Gastroesophageal sphincter (tissue), 4 donors: ENCODE measurements at regions not wholly inside any gene's neighbourhood (a gene's known extent, or its start where the extent isn't known, plus 50 kb on each side); places are given as distances from the start of the nearest gene placed in this dataset.

Experiments
- ATAC-seq: fragments of 150-250 bp; one replicate; pipeline ENCODE4 v1.9.1; 2016; ENCODE audit warnings: mild to moderate bottlenecking, moderate library complexity
- H3K27ac ChIP-seq, 4 donors: fragments of 200-600 bp; sonication (generic) in 3 of 4; 1 replicate in 3 of 4; 2 replicates in 1 of 4; pipeline ENCODE4 v1.5.1; 2016 to 2019
- H3K27me3 ChIP-seq: fragments of 200-600 bp; sonication (generic); one replicate; pipeline ENCODE4 v1.5.1; 2019
- H3K36me3 ChIP-seq, 2 donors: fragments of 200-600 bp; sonication (generic); one replicate each; pipeline ENCODE4 v1.5.1; 2019; ENCODE audit warnings: control low read depth in 1 of 2
- H3K4me1 ChIP-seq, 3 donors: fragments of 200-600 bp; sonication (generic); 1 replicate in 2 of 3; 2 replicates in 1 of 3; pipeline ENCODE4 v1.5.1; 2016 to 2019; ENCODE audit warnings: control low read depth in 2 of 3
- H3K4me3 ChIP-seq, 2 donors: fragments of 200-600 bp; sonication (generic); one replicate each; pipeline ENCODE4 v1.5.1; 2019; ENCODE audit warnings: mild to moderate bottlenecking in 1 of 2, moderate library complexity in 1 of 2
- H3K9me3 ChIP-seq, 3 donors: fragments of 200-600 bp; sonication (generic); one replicate each; pipeline ENCODE4 v1.5.1; 2017 to 2019; ENCODE audit warnings: control low read depth in 2 of 3
- EP300 ChIP-seq: sonication (generic); formaldehyde crosslinking; IDR thresholded peaks from one replicate; pipeline ENCODE4 v1.6.1; 2017; ENCODE audit warnings: antibody characterized with exemption, mild to moderate bottlenecking
- POLR2A ChIP-seq, 2 donors: fragments of 450-650 bp; IDR thresholded peaks; one replicate each; pipeline ENCODE4 v1.6.1; 2017; ENCODE audit warnings: antibody characterized with exemption in 2 of 2, mild to moderate bottlenecking in 2 of 2, moderate library complexity in 1 of 2
- POLR2AphosphoS5 ChIP-seq: sonication (generic); formaldehyde crosslinking; IDR thresholded peaks from one replicate; pipeline ENCODE4 v1.6.1; 2017; ENCODE audit warnings: antibody characterized with exemption
- WGBS, 2 donors: methylation state at CpG; one replicate each; pipeline ENCODE4 v1.1.5; 2018; ENCODE audit warnings: low coverage in 1 of 2; 5-methylcytosine and 5-hydroxymethylcytosine counted together
- TF ChIP-seq, protein P1 (sequence below), 4 experiments: fragments of 200-600 bp in 2 of 4; fragments of 450-650 bp in 2 of 4; sonication (generic) in 1 of 4; IDR thresholded peaks; one replicate each; pipeline ENCODE4 v1.5.1; 2017 to 2019; ENCODE audit warnings: antibody characterized with exemption in 4 of 4, mild to moderate bottlenecking in 2 of 4, moderate library complexity in 2 of 4

DNA sequence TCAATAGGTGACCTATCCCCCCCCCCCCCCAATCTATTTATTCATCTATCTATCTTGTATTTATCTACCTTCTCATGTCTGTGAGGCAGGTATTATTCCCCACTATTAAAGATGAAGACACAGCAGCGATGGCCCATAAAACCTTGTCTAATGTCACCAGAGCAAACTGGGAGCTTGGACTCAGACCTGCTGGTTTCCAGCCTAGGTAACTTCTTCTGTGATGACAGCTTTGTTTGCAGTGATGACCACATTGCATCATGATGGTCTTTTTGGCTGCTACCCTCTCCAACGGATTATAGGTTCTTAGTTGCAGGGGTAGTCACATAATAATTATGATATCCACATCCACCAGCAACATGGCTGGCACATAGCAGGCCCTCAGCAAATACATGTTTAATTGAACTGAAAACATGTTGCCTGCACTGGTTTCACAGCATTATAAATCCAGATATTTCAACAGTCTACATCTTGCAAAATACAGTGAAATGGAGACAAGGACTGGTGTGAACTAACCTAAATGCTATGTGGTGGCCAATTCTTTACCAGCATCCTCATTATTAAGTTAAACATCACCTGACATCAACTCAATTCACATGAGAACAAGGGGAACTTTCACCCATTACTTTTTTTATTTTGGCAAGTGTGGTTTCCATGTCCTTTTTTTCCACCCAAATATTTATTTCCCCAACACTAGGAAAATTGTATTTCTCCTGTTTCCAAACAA is 712.5 kb upstream of the NRSN1 start:
- H3K36me3 ChIP-seq: no peaks in the 10 kb centered on the region
- 85 to 86% methylated on average over 2 of the region's 2 CpGs for WGBS, 2 donors
- no peak overlapping the region for H3K27ac ChIP-seq
- TF ChIP-seq POLR2A (IDR thresholded peaks at IDR 0.05) (no peak), POLR2AphosphoS5 (no peak), EP300 (no peak)
- TF ChIP-seq, protein P1, sequence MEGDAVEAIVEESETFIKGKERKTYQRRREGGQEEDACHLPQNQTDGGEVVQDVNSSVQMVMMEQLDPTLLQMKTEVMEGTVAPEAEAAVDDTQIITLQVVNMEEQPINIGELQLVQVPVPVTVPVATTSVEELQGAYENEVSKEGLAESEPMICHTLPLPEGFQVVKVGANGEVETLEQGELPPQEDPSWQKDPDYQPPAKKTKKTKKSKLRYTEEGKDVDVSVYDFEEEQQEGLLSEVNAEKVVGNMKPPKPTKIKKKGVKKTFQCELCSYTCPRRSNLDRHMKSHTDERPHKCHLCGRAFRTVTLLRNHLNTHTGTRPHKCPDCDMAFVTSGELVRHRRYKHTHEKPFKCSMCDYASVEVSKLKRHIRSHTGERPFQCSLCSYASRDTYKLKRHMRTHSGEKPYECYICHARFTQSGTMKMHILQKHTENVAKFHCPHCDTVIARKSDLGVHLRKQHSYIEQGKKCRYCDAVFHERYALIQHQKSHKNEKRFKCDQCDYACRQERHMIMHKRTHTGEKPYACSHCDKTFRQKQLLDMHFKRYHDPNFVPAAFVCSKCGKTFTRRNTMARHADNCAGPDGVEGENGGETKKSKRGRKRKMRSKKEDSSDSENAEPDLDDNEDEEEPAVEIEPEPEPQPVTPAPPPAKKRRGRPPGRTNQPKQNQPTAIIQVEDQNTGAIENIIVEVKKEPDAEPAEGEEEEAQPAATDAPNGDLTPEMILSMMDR (IDR thresholded peaks at IDR 0.05): no peak
- no peaks in the 10 kb centered on the region for H3K27me3 ChIP-seq
- no peak overlapping the region for H3K4me3 ChIP-seq
- H3K9me3 ChIP-seq: no peaks in the 10 kb centered on the region
- H3K4me1 ChIP-seq: peaks cover 2 to 11% (median 4%) of the 10 kb centered on the region in 3 donors
- no peak for ATAC-seq

DNA sequence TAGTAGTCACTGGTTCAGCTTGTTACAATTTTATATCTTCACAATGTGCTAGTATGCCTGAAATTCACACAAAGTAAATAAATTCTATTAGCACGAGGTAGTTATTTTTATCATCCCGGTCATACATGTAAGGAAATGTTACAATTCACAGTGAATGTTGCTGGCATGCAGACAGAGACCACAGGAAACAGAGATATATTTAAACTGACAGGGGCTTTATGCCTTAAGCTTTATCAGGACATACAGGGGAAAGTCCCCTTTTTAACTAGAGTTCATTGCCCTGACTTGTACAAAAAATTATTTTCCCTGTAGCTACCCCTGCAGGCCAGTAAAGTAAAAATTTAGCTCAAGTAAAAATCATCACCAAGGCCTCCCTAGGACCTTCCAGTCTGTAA is 712.0 kb upstream of the NRSN1 start:
- no peaks in the 10 kb centered on the region for H3K27me3 ChIP-seq
- 10 to 20% methylated on average over 2 of the region's 2 CpGs for WGBS, 2 donors
- TF ChIP-seq, protein P1 (IDR thresholded peaks at IDR 0.05): peak in 3 of 4 experiments; percentile 23 to 37 (median 34)
- TF ChIP-seq POLR2A (IDR thresholded peaks at IDR 0.05): no peak
- TF ChIP-seq POLR2AphosphoS5: no peak
- no peak for TF ChIP-seq EP300
- no peak overlapping the region for H3K4me3 ChIP-seq
- H3K4me1 ChIP-seq: peaks cover 2 to 11% (median 4%) of the 10 kb centered on the region in 3 donors
- no peaks in the 10 kb centered on the region for H3K9me3 ChIP-seq
- no peaks in the 10 kb centered on the region for H3K36me3 ChIP-seq
- ATAC-seq: no peak
- H3K27ac ChIP-seq: no peak overlapping the region

DNA sequence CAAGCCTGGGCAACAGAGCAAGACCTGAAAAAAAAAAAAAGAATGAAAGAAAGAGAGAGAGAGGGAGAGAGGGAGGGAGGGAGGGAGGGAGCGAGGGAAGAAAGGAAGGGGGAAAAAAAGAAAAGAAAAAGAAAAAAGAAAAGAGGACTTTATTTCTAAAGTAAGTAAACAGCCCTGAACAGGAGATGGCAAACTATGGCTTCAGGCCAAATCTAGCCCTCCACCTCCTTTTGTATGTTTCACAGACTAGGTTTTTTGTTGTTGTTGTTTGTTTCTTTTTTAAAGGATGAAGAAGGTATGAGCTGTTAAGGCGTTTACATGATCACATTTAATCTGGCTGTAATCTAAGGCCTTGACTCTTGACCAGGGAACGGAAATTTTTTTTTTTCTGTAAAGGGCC is 711.1 kb upstream of the NRSN1 start:
- Histone ChIP-seq H3K9me3 (no peaks in the 10 kb centered on the region), H3K4me1 (peaks cover 2 to 11% (median 4%) of the 10 kb centered on the region in 3 donors), H3K27me3 (no peaks in the 10 kb centered on the region), H3K27ac (no peak overlapping the region), H3K36me3 (no peaks in the 10 kb centered on the region), H3K4me3 (no peak overlapping the region)
- ATAC-seq: no peak
- TF ChIP-seq POLR2AphosphoS5 (no peak), POLR2A (IDR thresholded peaks at IDR 0.05) (no peak), EP300 (no peak)
- TF ChIP-seq, protein P1 (IDR thresholded peaks at IDR 0.05): no peak
- 48 to 56% methylated on average over 2 to 3 of the region's 3 CpGs for WGBS, 2 donors

DNA sequence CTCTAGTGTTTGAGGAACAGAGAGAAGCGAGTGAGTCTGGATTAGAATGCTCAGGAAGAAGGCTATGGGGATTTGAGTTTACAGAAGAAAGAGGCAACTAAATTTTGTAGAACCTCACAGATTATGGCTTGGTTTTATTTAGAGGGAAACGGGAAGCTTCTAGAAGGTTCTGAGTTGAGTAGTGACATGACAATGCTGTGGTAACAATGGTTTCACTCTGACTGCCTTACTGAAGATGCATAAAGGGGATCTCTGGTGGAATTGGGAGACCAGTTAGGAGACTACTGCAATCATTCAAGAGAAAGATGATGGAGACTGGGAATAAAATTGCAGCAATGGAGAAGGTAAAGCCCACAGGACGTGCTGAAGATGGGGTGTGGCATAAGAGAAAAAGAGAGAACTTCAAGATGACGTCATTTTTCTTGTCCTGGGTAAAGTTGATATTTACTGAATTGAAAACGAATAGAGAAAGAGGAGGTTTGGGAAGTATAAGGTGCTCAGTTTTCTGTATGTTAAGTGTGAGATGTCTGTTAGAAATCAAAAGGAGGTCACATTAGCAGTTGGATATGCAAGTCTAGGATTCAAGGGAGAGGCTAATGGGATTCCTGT is 710.1 kb upstream of the NRSN1 start:
- H3K36me3 ChIP-seq: no peaks in the 10 kb centered on the region
- no peak for ATAC-seq
- peaks cover 2 to 11% (median 4%) of the 10 kb centered on the region in 3 donors for H3K4me1 ChIP-seq
- H3K4me3 ChIP-seq: no peak overlapping the region
- no peaks in the 10 kb centered on the region for H3K9me3 ChIP-seq
- TF ChIP-seq EP300: no peak
- TF ChIP-seq POLR2A (IDR thresholded peaks at IDR 0.05): no peak
- WGBS, 2 donors: 85 to 91% methylated on average over 3 to 5 of the region's 5 CpGs
- H3K27ac ChIP-seq: no peak overlapping the region
- no peaks in the 10 kb centered on the region for H3K27me3 ChIP-seq

DNA sequence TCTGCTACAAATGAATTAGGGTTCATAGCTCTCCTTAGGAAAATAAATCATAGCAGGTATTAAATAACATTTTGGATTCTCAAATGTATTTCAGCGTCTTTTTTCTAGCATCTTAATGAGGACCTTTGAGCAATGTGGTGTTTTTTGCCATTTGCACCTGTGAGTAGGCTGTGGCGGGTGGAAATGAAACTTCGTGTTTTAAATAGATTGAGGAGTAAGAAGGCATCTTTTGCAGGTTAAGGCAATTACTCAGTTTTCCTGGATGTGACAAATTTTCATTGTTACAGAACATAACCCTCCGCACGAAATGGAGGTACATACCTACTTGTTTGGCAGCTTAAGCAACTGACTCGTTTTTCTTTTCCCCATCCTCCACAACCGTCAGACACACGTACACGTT is 708.9 kb upstream of the NRSN1 start:
- Histone ChIP-seq H3K9me3 (no peaks in the 10 kb centered on the region), H3K27me3 (no peaks in the 10 kb centered on the region), H3K4me1 (peaks cover 2 to 11% (median 4%) of the 10 kb centered on the region in 3 donors), H3K36me3 (no peaks in the 10 kb centered on the region), H3K4me3 (no peak overlapping the region), H3K27ac (no peak overlapping the region)
- TF ChIP-seq EP300 (no peak), POLR2AphosphoS5 (no peak), POLR2A (IDR thresholded peaks at IDR 0.05) (no peak)
- TF ChIP-seq, protein P1 (IDR thresholded peaks at IDR 0.05): no peak
- no peak for ATAC-seq
- 91 to 93% methylated on average over 9 of the region's 9 CpGs for WGBS, 2 donors
